GM12873 (cell line): ENCODE measurements at regions not wholly inside any gene's neighbourhood (a gene's known extent, or its start where the extent isn't known, plus 50 kb on each side); places are given as distances from the start of the nearest gene placed in this dataset.

Source experiments
- CTCF ChIP-seq: IDR thresholded peaks from 2 replicates; pipeline ENCODE4 v1.5.1; 2012; ENCODE audit warnings: low read depth, mild to moderate bottlenecking, moderate library complexity, low read length, control low read depth; ENCODE audit not compliant: insufficient read depth; ENCODE audit errors: missing control alignments

- TF ChIP-seq CTCF: no peak
Measured at GRCh38 chr4:4593596-4594284, 51.9 kb upstream of the STX18 start.

DNA sequence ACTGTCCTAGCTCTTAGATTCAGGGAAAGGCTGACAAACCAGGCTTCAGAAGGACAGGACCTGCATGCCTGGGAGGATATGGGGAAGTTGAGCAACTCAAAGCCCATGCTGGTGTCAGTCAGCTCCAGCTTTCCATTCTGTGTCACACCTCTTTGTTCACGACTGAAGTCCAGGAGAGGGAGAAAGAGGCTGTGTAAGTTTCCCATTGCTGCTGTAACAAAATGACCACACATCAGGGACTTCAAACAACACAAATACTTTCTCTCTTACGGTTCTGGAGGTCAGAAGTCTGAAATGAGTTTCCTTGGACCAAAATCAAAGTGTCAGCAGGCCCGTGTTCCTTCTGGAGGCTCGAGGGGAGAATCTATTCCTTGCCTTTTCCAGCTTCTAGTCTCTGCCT lies 50.6 kb upstream of the STX18 start:
- TF ChIP-seq CTCF: no peak
